NT2/D1 (cell line): ENCODE measurements at regions not wholly inside any gene's neighbourhood (a gene's known extent, or its start where the extent isn't known, plus 50 kb on each side); places are given as distances from the start of the nearest gene placed in this dataset.
"Not testable (repeated sequence)": the region's sequence is repeated elsewhere in the genome, so short reads cannot be mapped to it uniquely, and the experiment has no call there.

Source experiments
- DNase-seq: peaks from one replicate; pipeline ENCODE4 v3.0.0-alpha.2; 2011; ENCODE audit warnings: low read depth, low spot score
- H3K27me3 ChIP-seq: 2 replicates; pipeline ENCODE4 v1.6.0; 2011; ENCODE audit warnings: mild to moderate bottlenecking; ENCODE audit not compliant: insufficient read length, insufficient read depth
- H3K36me3 ChIP-seq: 2 replicates; pipeline ENCODE4 v1.6.1; 2011; ENCODE audit warnings: mild to moderate bottlenecking, low read length, mixed read lengths; ENCODE audit not compliant: insufficient read depth, insufficient read length
- H3K4me1 ChIP-seq: 2 replicates; pipeline ENCODE4 v1.5.1; 2011; ENCODE audit not compliant: insufficient read depth, insufficient read length
- H3K4me3 ChIP-seq: 2 replicates; pipeline ENCODE4 v1.5.1; 2011; ENCODE audit warnings: low read depth; ENCODE audit not compliant: insufficient read length
- H3K9ac ChIP-seq: 2 replicates; pipeline ENCODE4 v1.6.0; 2011; ENCODE audit warnings: low read depth; ENCODE audit not compliant: insufficient read length
- H3K9me3 ChIP-seq: 2 replicates; pipeline ENCODE4 v1.5.1; 2011; ENCODE audit warnings: mild to moderate bottlenecking, low read length; ENCODE audit not compliant: insufficient read depth
- SUZ12 ChIP-seq: IDR thresholded peaks from 2 replicates; pipeline ENCODE4 v1.6.1; 2011; ENCODE audit not compliant: insufficient read length, insufficient read depth; ENCODE audit errors: extremely low read depth
- YY1 ChIP-seq: IDR thresholded peaks from 2 replicates; pipeline ENCODE4 v1.6.1; 2011; ENCODE audit not compliant: insufficient read length, insufficient read depth
- ZNF274 ChIP-seq: IDR thresholded peaks from 2 replicates; pipeline ENCODE4 v1.6.1; 2011; ENCODE audit warnings: mild to moderate bottlenecking, low read depth, low read length

DNA sequence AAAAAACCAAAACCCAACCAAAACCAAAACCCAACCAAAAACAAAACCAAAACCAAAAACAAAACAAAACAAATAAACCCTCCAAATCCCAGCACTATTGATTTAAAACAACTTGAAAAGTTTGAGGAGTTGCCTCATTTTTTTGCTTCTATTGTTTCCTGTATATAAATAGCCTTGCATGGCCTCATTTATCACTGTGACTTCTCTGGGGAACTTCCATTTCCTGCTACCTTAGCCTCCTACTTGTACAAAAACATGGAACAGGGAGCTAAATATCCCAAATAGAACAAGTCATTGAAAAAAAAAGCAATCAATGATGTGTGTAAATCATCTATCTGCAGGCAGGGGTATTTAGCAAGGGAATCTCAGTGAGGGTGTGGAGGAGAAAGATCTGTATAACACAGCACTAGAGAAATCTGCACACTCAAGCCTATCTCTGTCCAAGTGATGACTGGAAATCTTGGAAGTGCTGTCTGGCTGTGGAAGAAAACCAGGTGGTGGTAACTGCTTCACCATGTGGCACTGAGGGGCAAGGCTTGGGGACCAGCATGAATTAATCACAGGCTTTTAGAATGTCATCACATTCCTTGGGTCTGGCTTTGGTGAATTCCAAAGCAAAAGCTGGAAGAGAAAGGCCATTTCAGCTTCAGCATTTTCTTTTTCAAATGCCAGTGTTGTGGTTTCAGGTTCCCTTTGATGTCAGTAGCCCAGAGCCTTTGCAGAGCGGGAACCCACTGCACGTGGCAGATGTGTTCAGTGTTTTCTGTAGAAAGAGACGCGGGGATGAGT, 349.5 kb upstream of the ZNF32 start:
- no peaks in the 10 kb centered on the region for H3K4me1 ChIP-seq
- no peak for TF ChIP-seq ZNF274
- no peak for TF ChIP-seq YY1
- TF ChIP-seq SUZ12 = no peak
- no peaks in the 10 kb centered on the region for H3K36me3 ChIP-seq
- H3K27me3 ChIP-seq = no peaks in the 10 kb centered on the region
- peaks cover 2% of the 10 kb centered on the region; the same call in 1 of the 2 replicates for H3K9me3 ChIP-seq
- no peak for DNase-seq
- no peak overlapping the region for H3K9ac ChIP-seq
- no peak overlapping the region for H3K4me3 ChIP-seq

DNA sequence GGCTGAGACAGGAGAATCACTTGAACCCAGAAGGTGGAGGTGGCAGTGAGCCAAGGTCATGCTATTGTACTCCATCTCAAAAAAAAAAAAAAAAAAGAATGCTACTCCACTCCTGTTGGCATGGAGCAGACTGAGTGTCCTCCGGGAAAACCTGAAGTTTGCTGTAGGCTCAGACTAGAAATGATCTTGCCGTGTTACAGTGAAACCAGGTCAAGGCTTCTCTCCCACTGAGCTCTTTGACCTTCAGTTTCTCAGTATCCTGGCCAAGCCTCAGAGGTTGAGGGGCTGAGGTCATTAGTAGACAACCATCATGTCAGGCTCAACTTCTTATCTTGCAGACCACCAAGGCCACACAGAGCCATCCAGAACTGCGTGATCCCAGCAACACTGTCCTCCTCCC, 348.6 kb upstream of the ZNF32 start:
- no peaks in the 10 kb centered on the region for H3K27me3 ChIP-seq
- no peaks in the 10 kb centered on the region for H3K4me1 ChIP-seq
- TF ChIP-seq ZNF274 (no peak), SUZ12 (no peak), YY1 (no peak)
- no peak for DNase-seq
- H3K9ac ChIP-seq = no peak overlapping the region
- no peak overlapping the region for H3K4me3 ChIP-seq
- peaks cover 8% of the 10 kb centered on the region; the same call in 1 of the 2 replicates for H3K9me3 ChIP-seq
- H3K36me3 ChIP-seq = no peaks in the 10 kb centered on the region

DNA sequence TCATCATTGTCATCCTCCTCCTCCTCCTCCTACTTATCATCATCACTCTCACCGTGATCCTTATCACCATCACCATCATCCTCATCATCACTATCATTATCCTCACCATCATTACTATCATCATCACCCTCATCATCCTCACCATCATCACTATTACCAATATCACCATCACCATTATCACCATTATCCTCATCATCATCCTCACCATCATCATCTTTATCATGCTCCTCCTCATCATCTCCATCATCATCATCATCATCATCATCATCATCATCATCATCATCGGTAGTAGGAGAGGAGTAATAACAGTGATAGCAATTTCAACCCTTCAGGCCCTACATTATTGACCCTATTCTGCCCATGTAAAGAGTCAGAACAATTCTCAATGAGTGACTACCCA, 345.9 kb upstream of the ZNF32 start:
- no peak for DNase-seq

DNA sequence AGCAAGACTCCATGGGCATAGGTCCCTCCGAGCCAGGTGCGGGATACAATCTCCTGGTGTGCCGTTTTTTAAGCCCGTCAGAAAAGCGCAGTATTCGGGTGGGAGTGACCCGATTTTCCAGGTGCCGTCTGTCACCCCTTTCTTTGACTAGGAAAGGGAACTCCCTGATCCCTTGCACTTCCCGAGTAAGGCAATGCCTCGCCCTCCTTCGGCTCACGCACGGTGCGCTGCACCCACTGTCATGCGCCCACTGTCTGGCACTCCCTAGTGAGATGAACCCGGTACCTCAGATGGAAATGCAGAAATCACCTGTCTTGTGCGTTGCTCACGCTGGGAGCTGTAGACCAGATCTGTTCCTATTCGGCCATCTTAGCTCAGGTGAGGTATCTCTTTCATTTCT, 344.1 kb upstream of the ZNF32 start:
- not testable (repeated sequence) for H3K4me1 ChIP-seq, H3K4me3 ChIP-seq, H3K27me3 ChIP-seq, H3K9ac ChIP-seq, H3K9me3 ChIP-seq, DNase-seq, H3K36me3 ChIP-seq

More for the DNA sequence above, 345.9 kb upstream of the ZNF32 start:
- no peaks in the 10 kb centered on the region for H3K36me3 ChIP-seq
- H3K9me3 ChIP-seq = peaks cover 8% of the 10 kb centered on the region; the same call in 1 of the 2 replicates
- no peaks in the 10 kb centered on the region for H3K27me3 ChIP-seq
- H3K9ac ChIP-seq = no peak overlapping the region
- no peaks in the 10 kb centered on the region for H3K4me1 ChIP-seq
- no peak overlapping the region for H3K4me3 ChIP-seq
- no peak for TF ChIP-seq SUZ12
- no peak for TF ChIP-seq ZNF274
- TF ChIP-seq YY1 = no peak

DNA sequence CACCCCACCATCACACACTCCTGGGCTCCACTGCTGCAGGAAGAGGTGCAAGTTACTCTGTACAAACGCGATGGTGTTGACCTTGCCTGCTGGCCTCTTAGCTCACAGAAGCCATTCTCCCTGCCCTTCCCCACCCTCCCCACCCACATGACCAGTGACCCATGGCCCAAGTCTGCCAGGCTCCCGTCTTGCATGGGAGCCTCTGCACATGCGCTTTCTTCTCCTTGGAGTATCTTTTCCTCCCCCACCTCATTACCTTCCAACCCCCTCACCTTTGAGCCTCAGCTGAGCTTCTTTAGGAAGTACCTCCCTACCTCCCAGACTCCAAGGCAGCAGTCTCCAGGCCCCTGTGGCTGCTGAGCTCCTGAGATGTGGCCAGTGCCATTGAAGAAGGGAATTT, 337.7 kb upstream of the ZNF32 start:
- Histone ChIP-seq H3K36me3 (no peaks in the 10 kb centered on the region), H3K4me1 (no peaks in the 10 kb centered on the region), H3K27me3 (no peaks in the 10 kb centered on the region), H3K9me3 (no peaks in the 10 kb centered on the region), H3K9ac (no peak overlapping the region), H3K4me3 (no peak overlapping the region)
- no peak for DNase-seq
- TF ChIP-seq YY1 (no peak), SUZ12 (no peak), ZNF274 (no peak)

DNA sequence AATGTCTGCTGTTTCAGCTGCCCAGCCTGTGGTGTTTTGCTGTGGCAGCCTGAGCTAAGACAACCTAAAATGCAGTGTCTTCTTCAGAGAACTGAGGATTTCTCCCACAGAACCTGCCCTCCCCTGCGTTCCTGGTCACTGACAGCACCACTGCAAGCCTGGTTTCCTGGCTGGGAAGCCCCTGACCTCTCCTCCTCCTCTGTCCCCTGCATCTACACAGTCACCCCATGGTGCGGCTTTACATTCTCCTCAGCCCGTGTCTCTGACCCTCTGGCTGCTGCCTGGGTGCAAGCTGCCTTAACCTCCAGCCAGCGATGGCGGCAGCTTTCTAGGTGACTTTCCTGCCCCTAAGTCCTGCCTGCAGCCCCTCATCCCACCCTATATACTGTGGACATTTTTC, 337.3 kb upstream of the ZNF32 start:
- DNase-seq = no peak
- Histone ChIP-seq H3K9ac (no peak overlapping the region), H3K36me3 (no peaks in the 10 kb centered on the region), H3K4me3 (no peak overlapping the region), H3K27me3 (no peaks in the 10 kb centered on the region), H3K4me1 (no peaks in the 10 kb centered on the region), H3K9me3 (no peaks in the 10 kb centered on the region)
- TF ChIP-seq SUZ12 (no peak), YY1 (no peak), ZNF274 (no peak)

DNA sequence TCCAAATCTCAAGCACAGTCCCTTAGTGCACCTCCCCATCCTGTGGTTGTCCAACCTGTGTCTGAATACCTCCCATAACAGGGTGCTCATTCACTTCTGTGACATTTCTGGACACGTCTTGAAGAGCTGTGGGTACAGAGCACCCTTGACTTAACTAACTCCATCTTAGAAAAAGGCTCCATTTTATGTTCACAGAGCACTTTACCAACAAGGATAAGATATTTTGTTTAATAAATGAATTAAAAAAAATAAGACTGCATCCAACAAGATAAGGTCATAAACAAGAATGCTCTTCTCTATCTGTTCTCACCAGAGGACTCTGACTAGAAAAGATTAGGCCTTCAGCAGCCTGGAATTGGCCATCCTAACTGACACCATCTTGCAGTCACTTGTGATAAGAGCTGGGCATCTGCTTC, 335.2 kb upstream of the ZNF32 start:
- Histone ChIP-seq H3K4me1 (no peaks in the 10 kb centered on the region), H3K9me3 (no peaks in the 10 kb centered on the region), H3K4me3 (no peak overlapping the region), H3K36me3 (no peaks in the 10 kb centered on the region), H3K27me3 (no peaks in the 10 kb centered on the region), H3K9ac (no peak overlapping the region)
- TF ChIP-seq YY1 (no peak), SUZ12 (no peak), ZNF274 (no peak)
- DNase-seq = no peak

DNA sequence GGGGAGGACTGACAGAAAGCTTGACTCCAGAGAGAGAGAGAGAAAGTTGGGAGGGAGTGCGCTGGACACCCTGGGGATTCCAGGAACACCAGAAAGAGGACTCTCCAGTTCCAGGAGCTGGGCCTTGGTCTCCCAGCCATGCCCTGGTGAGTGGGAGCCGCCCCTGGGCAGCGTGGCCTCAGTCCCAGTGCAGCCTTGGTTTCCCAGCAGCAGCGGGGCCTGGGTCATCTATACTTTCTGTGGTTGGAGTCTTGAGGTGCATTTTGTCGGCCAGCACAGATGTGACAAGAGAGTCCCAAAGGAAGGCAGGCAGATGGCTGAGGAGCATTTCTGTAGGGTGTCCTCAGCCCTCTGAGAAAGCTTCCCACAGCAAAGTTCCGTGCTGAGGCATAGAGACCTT, 334.7 kb upstream of the ZNF32 start:
- Histone ChIP-seq H3K27me3 (no peaks in the 10 kb centered on the region), H3K9me3 (no peaks in the 10 kb centered on the region), H3K4me3 (no peak overlapping the region), H3K36me3 (no peaks in the 10 kb centered on the region), H3K9ac (no peak overlapping the region), H3K4me1 (no peaks in the 10 kb centered on the region)
- TF ChIP-seq ZNF274 (no peak), YY1 (no peak), SUZ12 (no peak)
- no peak for DNase-seq
